DMS 273 treated with DMSO at 0.1 percent for 48 hours (cell line): ENCODE measurements at regions not wholly inside any gene's neighbourhood (a gene's known extent, or its start where the extent isn't known, plus 50 kb on each side); places are given as distances from the start of the nearest gene placed in this dataset.

Experiments used
- DNase-seq: peaks from one replicate; lab custom pipeline; 2025; lab: John Stamatoyannopoulos, UW

- DNase-seq, result no peak
These were observed 54.9 kb downstream of the KLHDC7A start for GRCh38 chr1:18535391-18536210.

DNA sequence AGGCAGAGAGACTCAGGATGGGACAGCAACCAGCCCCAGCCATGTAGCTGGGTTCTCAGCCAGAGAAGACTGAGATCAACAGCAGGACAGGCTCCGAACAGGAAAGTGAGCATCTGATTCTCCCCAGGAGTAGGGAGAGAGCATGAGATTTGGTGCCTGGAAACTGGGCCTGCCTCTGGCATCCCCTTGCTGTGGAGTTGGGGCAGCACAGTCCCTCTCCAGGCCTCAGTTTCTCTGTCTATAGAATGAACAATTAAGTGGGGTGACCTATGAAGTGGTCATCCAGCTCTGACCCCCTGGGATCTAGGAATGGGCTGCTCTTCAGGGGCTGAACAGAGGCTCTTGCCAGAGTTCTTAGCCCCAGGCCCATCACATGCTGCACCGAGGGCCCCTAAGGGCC is 55.6 kb downstream of the KLHDC7A start:
- DNase-seq, result no peak

DNA sequence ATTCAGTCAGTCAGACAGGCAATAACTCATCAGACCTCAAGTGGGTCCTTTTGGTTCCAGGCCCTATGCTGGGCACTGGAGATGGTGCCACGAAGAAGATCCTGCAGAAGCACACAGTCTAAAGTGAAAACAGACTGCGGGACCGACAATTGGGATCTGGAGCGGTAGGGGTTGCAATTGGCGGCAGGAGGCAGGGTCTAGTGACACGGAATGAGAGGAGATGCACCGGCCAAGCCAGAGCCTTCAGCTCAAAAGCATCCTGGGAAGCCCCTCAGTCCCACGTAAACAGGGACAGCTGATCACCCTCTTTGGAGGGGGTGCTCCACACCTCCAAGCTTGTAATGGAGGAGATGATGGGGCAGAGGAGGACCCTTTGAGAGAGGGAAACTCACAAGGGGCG is 56.2 kb downstream of the KLHDC7A start:
- no peak for DNase-seq

DNA sequence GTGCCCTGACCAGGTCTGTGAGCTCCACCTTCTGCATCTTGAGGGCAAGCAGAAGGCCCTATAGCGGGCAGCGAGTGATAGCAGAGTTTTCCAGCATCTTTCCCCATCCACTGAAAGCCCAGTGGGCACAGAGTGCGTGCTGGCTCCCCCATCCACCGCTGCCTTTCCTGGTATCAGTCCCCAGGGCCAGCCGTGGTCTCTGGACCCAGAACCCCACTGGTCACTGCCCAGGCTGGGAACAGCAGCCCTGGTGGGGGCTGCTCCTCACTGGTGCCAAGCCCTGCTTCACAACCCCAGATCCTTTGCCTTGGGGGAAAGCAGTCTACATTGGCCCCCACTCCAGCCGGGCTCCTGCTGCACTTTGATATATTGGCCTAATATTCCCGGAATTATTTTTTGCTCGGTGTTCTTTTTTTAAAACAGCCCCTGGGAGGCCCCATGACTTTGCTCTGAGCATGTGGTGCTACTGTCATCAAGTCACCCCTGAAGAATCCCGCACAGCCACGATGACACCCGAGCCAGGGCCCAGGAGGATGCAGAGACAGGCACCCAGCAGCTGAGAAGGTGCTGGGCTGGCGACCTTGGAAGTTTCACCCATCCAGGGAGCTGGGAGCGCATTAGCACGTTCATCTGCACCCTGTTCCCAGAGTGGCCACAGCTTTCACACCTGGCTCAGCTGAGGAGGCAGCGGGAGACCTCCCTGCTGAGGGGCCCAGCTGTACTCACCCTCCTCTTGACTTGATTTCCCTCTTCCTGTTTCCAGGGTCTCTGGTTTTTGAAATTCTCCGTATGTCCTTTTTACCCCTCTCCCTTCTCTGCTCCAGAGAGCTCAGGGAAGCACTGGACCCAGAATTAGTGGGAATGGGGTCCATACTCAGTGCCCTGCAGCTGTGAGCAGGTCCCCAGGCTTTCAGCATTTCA is 56.9 kb downstream of the KLHDC7A start:
- no peak for DNase-seq

GRCh38 chr1:18539171-18539570 is 58.4 kb downstream of the KLHDC7A start:
- no peak for DNase-seq

DNA sequence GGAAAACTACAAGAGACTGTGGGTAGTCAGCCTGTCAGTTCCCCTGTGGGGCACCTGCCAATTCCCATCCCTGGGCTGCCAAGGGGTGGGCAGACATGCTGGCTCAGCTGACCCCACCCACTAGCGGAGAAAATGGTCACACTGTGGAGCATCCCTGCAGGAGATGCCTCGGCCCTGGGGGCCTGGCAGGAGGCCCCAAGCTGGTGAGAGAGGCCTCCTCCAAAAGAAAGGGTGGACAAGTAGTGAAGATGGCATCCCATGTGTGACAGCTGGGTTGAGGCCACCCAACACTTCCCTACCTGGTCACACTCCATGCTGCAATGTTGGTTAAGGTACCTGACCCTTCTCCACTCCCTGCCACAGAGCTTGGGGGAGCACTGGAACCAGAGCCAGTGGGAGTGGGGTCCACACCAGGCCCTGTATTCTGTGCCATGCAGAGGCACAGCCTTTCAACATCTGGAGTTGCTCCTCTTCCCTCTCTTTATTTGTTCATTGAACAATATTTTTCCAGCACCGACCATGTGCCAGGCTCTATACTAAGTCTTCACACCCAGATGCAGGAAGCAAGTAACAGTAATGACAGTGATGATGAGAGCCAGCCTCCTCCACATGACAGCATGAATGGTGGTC is 59.5 kb downstream of the KLHDC7A start:
- DNase-seq, result no peak

DNA sequence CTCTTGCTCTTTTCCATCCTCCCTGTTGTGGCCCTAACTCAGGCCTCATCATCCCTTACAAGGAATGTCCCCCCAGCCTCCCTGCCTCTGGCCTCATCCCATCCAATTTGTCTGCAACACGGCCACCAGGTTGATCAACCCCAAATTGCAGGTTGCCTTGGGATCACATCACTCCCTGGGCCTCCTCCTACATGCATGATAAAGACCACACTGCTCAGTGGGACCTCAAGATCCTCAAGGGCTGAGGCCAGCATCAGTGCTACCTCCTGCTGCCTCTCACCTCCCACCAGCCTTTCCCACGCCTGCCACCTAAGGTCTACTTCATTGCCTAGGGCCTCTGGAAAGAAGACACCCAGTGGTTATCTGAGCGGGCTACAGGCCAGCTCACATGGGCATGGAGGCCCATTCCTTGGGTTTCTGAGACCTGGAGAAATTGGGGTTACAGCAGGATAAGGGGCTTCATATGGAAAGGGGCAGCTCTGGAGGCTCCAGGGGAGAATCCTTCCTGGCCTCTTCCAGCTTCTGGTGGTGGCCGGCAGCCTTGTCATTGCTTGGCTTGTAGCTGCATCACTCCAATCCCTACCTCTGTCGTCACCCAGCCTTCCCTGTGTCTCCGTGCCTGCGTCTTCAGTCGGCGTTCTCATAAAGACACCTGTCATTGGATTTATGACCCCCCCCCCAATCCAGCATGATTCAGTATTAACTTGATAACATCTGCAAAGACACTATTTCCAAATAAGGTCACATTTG is 60.5 kb downstream of the KLHDC7A start:
- no peak for DNase-seq

GRCh38 chr1:18542351-18542750 is 61.6 kb downstream of the KLHDC7A start:
- DNase-seq, result no peak

DNA sequence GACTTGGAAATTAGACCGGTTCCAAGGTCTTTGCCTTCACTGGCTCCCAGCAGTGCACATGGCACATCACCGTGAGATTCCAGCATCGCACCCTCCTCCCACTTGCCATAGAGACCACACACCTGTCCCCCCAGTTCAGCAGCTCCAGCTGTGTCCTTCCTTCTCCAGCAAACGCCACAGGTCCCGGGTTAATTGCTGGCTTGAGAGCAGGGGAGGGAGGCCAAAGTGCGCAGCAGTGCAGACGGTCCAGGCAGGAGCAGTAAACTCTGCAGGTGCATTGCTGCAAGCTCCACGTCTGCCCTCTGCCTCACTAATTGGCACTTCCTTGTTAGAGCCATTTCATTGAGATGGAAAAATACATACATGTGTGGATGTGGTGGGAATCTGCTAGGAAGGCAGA is 65.3 kb downstream of the KLHDC7A start:
- no peak for DNase-seq

DNA sequence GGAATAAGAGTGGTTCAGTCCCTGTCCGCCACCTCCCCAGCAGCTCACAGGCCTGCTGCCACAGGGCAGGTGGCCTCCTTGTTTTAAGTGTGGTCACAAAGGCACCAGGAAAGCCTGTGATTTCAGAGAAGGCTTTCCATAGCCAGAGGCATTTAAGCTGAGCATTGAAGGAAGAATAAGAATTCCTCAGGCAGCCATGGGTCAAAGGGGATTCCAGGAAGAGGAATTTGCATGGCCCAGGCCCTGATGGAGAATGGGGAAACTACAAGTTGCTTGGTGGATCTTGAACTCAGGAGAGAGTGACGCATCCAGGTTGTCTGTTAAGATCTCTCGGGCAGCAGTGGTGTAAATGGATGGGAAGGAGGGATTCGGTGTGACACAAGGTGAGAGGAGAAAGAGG is 66.7 kb downstream of the KLHDC7A start:
- no peak for DNase-seq

DNA sequence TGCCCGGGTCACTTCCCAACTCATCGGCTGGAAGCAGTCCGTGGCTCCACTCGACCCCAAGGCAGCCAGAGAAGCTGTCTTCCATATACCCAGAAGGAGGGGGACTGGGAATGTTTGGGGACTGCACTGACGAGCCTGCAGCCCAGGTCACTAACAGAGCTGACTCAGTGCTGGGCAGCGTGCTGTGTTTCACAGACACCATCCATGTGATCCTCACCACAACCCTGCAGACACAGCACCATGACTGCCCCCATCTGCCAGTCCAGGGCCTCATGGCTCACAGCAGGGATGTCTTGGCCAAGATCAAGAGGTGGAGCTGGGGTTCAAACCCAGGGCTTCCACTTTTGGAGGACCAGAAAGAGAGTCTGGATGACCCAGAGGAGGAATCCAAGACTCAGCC is 67.9 kb downstream of the KLHDC7A start:
- DNase-seq, result peak; percentile 8

DNA sequence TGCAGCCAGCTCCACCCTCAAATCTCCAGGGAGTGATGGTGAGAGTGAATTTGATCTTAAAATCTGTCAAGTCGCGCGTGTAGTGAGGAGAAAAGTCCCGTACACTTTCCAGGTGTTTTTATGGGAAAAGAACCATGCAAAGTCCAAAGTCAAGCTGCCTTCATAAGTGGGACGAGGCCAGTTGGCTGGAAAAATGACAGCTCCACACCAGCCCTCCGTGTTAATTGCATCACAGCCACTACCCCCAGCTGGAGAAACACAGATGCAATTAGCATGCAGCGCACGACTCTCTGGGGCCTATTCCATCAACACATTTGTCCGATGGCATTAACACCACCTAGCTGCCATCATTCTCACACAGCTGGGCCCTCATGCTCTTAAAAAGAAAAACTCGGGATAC is 68.4 kb downstream of the KLHDC7A start:
- DNase-seq, result no peak

DNA sequence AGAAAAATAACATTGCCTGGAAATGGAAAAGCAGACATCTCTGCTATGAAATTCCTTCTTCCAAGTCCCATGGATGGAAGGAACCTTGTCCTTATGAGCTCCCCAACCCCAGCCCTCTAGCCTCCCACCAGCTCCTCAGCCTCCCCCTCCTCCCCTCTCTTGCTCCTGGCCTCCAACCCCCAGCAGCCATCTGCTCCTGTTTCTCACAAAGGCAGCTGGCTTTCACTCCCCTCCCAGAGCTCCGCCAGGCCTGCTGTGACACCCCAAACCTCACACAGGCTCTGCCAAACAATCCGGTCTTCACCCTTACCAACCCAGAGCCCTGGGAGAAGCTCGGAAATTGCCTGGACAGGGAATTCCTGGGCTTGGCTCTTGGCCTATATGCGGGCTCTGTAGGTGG is 69.2 kb downstream of the KLHDC7A start:
- peak; percentile 68 for DNase-seq

- no peak for DNase-seq
These were observed 71.9 kb downstream of the KLHDC7A start for GRCh38 chr1:18552631-18553030.

DNA sequence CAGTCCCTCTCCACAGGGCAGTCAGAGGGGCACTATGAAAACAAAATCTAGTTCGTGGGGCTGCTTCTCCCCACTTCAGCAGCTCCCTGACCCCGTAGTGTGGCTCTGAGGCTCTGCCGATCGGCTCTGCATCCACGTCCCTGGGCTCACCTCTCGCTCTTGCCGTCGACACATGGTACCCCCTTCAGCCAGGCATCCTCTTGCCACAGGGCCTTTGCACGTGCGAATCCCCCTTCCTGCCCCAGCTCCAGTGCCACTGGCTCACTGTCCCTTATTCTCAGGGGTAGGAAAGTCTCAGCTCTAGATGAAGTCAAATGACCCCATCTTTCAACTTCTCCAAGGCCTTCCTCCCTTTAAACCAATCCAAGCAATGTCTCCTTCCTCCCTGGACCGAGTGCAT is 72.7 kb downstream of the KLHDC7A start:
- DNase-seq, result no peak

- no peak for DNase-seq
These were observed 73.4 kb downstream of the KLHDC7A start for GRCh38 chr1:18554099-18554498.

- DNase-seq, result no peak
These were observed 73.9 kb downstream of the KLHDC7A start for GRCh38 chr1:18554597-18554996.

GRCh38 chr1:18555036-18555435 is 74.3 kb downstream of the KLHDC7A start:
- DNase-seq, result no peak

DNA sequence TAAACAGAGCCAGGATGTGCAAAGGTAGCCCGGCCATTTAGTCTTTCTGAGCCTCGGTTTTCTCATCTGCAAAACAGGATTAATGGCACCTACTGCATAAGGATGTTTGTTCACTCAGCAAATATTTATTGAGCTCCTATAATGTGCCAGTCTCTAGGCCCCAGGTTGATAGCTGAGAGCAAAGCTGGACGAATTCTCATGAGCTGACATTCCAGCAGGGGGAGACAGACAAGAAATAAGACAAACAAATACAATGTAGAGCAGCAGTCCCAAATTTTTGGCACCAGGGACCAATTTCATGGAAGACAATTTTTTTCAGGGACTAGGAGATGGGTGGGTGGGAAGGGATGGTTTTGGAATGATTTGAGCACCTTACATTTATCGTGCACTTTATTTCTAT is 74.3 kb upstream of the PAX7 start:
- peak; percentile 15 for DNase-seq

GRCh38 chr1:18557621-18558465 is 72.8 kb upstream of the PAX7 start:
- no peak for DNase-seq

- DNase-seq, result no peak
These were observed 70.0 kb upstream of the PAX7 start for GRCh38 chr1:18560692-18561091.
